ENCODE measurements at regions not wholly inside any gene's neighbourhood (a gene's known extent, or its start where the extent isn't known, plus 50 kb on each side); places are given as distances from the start of the nearest gene placed in this dataset.

DNA sequence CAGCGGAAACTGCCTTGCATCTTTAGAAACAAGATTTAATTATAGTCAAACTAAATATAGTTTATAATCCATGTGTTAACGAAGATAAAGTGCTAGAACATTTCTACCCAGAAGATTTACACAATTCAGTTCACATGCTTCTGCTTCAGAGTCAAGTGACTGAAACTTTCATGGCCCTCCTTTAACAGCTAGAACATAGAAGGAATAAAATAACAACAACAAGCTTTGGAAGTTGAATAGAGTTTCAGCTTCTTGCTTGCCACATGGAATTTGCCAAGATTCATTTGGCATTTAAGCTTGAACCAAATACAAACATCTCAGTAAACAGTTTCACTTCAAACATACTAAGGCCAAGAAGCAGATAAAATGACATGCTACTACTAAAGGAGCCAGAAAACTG, 676.3 kb upstream of the ANO3 start:
- no peaks in the 10 kb centered on the region for H3K9me3 ChIP-seq
- WGBS, 2 donors = 70 to 76% methylated on average over 2 of the region's 2 CpGs

DNA sequence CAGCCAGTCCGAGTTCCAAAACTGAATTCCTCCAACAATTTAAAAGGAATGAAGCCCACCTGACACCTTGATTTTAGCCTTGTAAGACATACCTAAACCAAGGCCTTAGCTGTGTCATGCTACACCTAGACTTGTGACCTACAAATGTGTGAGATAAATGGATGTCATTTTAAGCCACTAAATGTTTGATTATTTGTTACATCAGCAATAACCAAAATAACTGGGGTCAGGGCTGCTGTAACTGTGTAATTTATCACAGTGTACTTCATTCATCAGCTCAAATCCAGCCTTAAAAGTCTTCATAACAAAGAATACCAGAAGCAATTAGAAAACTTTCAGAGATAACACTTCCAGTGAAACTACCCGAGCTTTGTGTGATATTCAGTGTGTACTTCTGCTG, 673.0 kb upstream of the ANO3 start:
- Histone ChIP-seq H3K4me3 (no peak overlapping the region), H3K4me1 (no peaks in the 10 kb centered on the region), H3K27ac (no peak overlapping the region), H3K27me3 (no peaks in the 10 kb centered on the region), H3K36me3 (ENCODE audit: low read depth, missing control alignments) (no peaks in the 10 kb centered on the region), H3K9me3 (no peaks in the 10 kb centered on the region)
- no peak for TF ChIP-seq POLR2A (IDR thresholded peaks at IDR 0.05)
- TF ChIP-seq, protein P1, sequence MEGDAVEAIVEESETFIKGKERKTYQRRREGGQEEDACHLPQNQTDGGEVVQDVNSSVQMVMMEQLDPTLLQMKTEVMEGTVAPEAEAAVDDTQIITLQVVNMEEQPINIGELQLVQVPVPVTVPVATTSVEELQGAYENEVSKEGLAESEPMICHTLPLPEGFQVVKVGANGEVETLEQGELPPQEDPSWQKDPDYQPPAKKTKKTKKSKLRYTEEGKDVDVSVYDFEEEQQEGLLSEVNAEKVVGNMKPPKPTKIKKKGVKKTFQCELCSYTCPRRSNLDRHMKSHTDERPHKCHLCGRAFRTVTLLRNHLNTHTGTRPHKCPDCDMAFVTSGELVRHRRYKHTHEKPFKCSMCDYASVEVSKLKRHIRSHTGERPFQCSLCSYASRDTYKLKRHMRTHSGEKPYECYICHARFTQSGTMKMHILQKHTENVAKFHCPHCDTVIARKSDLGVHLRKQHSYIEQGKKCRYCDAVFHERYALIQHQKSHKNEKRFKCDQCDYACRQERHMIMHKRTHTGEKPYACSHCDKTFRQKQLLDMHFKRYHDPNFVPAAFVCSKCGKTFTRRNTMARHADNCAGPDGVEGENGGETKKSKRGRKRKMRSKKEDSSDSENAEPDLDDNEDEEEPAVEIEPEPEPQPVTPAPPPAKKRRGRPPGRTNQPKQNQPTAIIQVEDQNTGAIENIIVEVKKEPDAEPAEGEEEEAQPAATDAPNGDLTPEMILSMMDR (IDR thresholded peaks at IDR 0.05) = no peak
- DNase-seq = no peak
- intact Hi-C loops (cut with DNase I; ENCODE audit: low total_unique reads) = no loop called here
- 39 to 45% methylated on average over 2 of the region's 2 CpGs for WGBS, 2 donors

More for the DNA sequence above, 676.3 kb upstream of the ANO3 start:
- TF ChIP-seq, protein P1 (IDR thresholded peaks at IDR 0.05) = no peak
- TF ChIP-seq POLR2A (IDR thresholded peaks at IDR 0.05) = no peak
- no peak overlapping the region for H3K4me3 ChIP-seq
- no peaks in the 10 kb centered on the region for H3K27me3 ChIP-seq
- no peak for DNase-seq
- H3K4me1 ChIP-seq = no peaks in the 10 kb centered on the region
- no peaks in the 10 kb centered on the region for H3K36me3 ChIP-seq (ENCODE audit: low read depth, missing control alignments)
- H3K27ac ChIP-seq = no peak overlapping the region
- intact Hi-C loops (cut with DNase I; ENCODE audit: low total_unique reads) = no loop called here

DNA sequence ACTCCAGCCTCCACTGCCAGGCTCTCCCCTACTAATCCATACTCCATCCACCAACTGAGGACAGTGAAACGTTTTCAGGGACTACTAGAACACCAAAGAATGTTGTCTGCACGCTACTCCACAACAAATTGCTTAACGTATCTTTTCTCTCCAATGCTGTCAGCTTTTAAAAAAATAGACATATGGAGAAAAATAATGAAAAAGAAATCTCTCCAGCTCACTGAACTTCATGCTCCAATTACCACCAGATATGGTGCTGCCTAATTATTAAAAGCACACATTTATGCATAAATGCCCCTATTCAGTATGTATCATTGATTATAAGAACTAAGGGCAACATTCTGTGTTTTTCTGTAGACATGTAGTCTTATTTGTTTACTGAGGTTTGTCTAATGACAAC, 672.2 kb upstream of the ANO3 start:
- Histone ChIP-seq H3K27me3 (no peaks in the 10 kb centered on the region), H3K36me3 (ENCODE audit: low read depth, missing control alignments) (no peaks in the 10 kb centered on the region), H3K4me1 (no peaks in the 10 kb centered on the region), H3K9me3 (no peaks in the 10 kb centered on the region), H3K27ac (no peak overlapping the region), H3K4me3 (no peak overlapping the region)
- no peak for TF ChIP-seq POLR2A (IDR thresholded peaks at IDR 0.05)
- TF ChIP-seq, protein P1 (IDR thresholded peaks at IDR 0.05) = no peak
- DNase-seq = no peak
- intact Hi-C loops (cut with DNase I; ENCODE audit: low total_unique reads) = no loop called here
- WGBS, 2 donors = 60 to 72% methylated on average over 3 of the region's 3 CpGs

DNA sequence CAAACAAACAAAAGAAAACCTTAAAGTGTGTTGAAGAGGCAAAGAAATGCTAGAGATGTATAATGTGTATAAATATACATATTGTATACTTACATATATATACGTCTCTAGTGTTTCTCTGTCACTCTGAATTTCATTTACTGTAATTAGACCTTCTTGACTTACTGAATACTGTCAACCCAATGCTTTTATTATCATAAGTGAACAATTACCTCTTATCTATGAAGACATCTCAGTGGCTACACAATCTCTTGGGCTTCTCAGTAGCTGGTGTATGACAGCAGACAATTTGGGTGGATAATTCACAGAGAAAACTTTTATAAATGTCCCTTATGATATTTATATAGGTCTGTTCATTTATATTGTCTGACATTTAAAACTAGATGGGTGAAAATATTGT, 664.1 kb upstream of the ANO3 start:
- TF ChIP-seq, protein P1 (IDR thresholded peaks at IDR 0.05) = no peak
- no peak for TF ChIP-seq POLR2A (IDR thresholded peaks at IDR 0.05)
- no peak overlapping the region for H3K4me3 ChIP-seq
- 88 to 95% methylated on average over 1 of the region's 1 CpG for WGBS, 2 donors
- no peaks in the 10 kb centered on the region for H3K36me3 ChIP-seq (ENCODE audit: low read depth, missing control alignments)
- H3K27ac ChIP-seq = no peak overlapping the region
- intact Hi-C loops (cut with DNase I; ENCODE audit: low total_unique reads) = no loop called here
- DNase-seq = no peak
- H3K27me3 ChIP-seq = no peaks in the 10 kb centered on the region
- H3K9me3 ChIP-seq = no peaks in the 10 kb centered on the region
- no peaks in the 10 kb centered on the region for H3K4me1 ChIP-seq

DNA sequence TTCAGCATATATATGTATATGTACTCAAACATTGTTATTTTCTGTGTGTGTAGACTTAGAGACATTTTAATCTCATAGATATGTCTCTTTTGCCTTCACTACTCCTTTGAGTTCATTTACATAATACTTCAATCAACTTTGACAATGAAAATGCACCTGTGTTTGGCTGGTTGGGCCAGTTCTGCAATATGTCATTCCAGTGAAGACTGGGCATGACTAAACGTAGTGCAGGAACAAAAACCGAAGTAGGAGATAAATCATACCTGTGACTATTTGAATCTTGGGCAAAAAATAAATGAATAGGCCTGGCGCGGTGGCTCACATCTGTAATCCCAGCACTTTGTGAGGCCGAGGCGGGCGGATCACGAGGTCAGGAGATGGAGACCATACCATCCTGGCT, 640.0 kb upstream of the ANO3 start:
- no peak for TF ChIP-seq POLR2A (IDR thresholded peaks at IDR 0.05)
- TF ChIP-seq, protein P1 (IDR thresholded peaks at IDR 0.05) = no peak
- DNase-seq = no peak
- H3K27ac ChIP-seq = no peak overlapping the region
- H3K9me3 ChIP-seq = no peaks in the 10 kb centered on the region
- H3K4me3 ChIP-seq = no peak overlapping the region
- no peaks in the 10 kb centered on the region for H3K36me3 ChIP-seq (ENCODE audit: low read depth, missing control alignments)
- intact Hi-C loops (cut with DNase I; ENCODE audit: low total_unique reads) = no loop called here
- H3K4me1 ChIP-seq = no peaks in the 10 kb centered on the region
- no peaks in the 10 kb centered on the region for H3K27me3 ChIP-seq
- WGBS, 2 donors = 59 to 67% methylated on average over 8 of the region's 8 CpGs
